HG03097 (cell line): ENCODE measurements at regions not wholly inside any gene's neighbourhood (a gene's known extent, or its start where the extent isn't known, plus 50 kb on each side); places are given as distances from the start of the nearest gene placed in this dataset.
"Not testable (repeated sequence)": the region's sequence is repeated elsewhere in the genome, so short reads cannot be mapped to it uniquely, and the experiment has no call there.

ENCODE experiments used
- ATAC-seq: cut with Tn5 transposase; IDR thresholded peaks from one replicate; pipeline ENCODE4 v1.9.1; 2021; ENCODE audit not compliant: unreplicated experiment, low FRiP score

DNA sequence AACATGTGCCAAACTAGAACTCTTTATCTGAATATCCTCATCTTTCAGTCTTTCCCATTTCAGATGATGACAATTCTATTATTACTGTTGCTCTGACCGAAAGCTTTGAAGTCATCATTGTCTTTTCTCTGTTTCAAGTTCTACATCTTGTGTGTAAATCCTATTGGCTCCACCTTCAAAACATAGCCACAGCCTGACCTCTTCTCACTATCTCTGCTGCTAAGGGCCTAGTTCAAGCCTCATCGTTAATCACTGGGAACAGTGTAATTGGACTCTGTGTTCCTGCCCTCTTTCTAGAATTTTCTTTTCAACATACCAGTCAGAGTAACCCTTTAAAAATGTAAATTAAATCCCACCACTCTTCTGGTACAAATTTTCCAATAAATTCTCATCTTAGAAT is 105.1 kb downstream of the OXSM start:
- ATAC-seq: no peak

DNA sequence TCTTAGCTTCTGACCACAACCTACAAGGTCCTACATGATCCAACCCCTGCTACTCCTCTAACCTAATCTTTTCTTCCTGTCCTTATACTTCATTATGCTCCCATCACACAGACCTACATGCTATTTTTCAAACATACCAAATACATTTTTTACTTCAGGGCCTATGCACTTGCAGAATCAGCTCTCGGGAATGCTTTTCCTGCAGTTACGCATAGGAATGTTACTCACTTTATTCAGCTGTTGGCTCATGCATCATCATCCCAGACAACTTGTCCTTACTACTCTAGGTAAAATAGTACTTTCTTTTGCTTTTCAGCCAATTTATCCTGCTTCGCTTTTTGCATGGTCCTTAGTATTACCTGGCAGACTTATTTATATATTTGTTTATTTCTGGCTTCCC is 105.6 kb downstream of the OXSM start:
- ATAC-seq: no peak

DNA sequence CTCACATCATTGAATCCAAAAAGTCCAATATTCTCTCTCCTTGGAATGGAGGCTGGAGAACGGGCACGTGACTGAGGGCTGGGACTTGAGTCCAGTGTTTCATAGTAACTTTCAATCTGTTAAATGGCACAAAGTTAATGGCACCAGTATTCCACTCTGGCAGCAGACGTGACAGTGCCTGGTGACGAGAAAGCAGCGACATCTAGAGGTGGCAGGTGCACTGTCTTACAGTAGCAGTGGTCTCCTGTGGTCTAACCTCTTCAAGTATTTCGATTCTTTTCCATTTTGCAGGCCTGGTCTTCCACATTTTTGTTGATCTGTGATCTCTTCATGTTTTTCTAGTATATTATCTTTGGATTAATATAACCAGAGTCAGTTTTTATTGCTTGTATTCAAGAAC is 107.1 kb downstream of the OXSM start:
- no peak for ATAC-seq

DNA sequence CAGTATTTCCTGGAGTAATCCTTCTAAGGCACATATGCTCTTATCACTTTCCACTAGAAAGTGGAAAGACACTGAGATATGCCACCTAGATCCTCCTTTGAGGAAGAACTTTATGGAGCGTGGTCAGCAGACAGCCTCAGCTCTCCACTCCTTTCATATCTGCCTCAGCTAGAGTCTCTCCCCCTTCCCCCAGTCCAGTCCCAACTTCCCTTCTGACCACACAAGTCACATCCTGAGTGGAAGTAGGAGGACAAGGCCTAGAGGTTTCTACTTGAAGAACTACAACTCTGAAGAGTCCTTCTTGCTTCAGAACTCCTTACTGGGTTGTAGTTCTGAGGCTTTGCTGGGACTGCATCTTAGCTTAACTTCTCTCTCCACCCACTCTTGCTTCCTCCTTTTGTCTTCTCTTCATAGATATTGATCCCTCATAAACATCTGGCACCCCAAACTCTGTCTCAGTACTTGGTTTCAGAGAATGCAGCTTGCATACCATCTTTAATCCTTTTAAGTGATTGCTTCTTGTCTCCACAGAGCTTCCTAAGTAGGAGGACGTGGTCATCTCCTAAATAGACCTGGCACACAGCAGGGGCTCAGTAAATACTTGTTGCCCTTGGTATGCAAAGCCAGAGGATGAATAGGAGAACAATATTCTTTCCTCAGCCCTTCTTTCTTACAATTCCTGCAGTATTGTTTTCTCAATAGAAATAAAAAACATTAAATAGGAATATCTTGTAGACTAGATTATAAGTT is 109.6 kb downstream of the OXSM start:
- ATAC-seq: no peak

DNA sequence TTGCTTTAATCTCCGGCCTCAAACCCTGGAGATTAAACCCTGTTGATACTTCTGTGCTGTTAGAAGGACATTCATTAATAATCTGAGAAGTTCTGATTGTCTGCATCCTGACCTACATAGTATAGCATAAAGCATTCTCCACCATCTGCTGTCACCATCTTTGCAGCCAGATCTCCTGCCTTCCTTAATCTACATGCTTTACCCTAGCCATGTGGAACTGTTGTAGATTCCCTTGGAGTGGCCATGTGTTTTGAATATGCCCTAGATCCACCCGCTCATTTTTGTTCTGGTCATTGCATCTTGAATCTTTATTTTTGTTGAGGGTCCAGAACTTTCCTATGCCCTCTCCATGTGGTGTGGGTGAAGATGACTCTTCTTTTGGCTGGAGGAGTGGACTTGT is 110.3 kb downstream of the OXSM start:
- ATAC-seq: no peak

DNA sequence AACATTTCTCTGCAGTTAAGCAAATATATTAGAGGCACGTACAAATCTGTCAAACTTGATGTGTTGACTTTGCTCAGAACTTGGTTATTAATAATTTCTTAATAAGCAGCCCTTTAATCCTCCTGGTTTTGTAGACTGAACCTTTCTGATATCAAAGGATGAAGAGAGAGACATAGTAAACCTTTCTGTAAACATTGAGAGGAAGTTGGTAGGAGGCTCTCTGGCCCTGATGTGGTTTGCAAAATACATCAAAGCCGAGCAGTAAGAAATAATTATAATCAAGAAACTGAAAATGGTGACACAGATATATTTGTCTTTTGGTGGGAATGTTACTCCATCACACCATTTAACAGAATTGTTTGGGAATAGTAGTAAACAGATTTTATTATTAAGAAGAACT is 111.9 kb downstream of the OXSM start:
- no peak for ATAC-seq

DNA sequence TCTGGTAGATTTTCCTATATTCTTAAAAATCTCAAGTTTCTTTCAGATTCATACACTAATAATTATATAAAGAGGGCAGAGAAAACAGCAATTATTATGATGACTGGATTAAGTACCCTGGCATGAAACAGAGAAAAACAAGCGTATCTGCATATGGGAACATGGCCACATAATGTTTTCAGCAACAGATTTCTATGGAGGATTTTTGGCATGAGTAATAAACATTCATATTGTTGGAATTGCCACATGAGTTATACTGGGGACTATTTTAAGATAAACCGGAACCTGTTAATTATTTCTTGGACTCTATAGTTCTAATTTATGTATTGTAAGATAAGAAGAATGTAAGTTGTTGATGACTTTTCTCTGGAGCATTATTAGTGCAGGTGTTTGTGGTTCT is 112.7 kb downstream of the OXSM start:
- ATAC-seq: no peak

DNA sequence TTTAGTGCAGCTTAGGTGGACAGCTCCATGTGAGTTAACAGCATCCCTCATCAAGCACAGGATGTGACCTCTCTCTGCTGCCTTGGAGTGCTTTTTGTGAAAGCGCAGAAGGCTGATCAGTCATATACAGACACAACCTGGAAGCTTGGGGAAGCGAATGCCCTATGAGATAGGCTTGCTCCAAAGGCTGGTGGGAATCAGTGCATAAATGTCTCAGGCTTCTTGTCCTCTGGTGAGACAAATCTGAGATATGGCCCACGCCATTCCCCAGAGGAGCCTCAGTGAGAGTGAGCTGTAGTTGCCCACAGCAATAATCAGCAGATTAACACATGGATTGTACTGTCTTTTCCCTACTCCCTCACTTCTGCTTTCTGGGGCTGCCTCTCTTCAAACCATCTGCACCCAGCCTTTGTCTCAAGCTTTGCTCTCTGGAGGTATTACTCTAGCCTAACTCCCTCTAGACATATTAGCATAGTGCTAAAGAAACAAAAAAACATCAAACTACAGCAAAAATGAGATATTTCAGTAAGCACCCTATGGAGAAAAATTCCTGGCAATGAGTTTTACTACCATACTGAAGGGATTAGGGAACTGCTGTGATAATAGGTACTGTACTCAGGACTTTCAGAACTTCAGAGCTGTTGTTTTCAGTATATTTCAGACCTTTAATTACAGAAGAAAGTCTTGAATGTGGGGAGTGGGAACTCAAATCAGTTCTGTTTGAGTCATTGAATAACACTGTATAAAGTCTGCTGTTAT is 113.7 kb downstream of the OXSM start:
- ATAC-seq: no peak

DNA sequence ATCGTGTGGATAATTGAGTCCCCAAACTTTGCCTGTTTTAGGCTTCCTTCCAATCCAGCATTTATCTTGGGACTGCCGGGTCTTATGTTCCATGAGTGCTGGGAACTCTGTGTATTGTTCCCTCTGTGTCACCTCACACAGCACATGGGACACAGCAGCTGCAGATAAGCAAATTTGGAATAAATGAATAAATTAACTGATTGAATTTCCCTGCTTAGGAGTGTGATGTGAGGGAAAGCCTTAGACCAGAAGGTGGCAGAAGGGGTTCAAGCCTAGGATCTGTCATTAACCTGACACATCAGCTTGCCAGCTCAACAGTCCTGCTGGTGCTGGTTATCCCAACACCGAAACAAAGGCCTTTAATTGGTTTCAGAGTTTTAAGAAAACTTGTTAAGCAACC is 114.3 kb downstream of the OXSM start:
- ATAC-seq: no peak

DNA sequence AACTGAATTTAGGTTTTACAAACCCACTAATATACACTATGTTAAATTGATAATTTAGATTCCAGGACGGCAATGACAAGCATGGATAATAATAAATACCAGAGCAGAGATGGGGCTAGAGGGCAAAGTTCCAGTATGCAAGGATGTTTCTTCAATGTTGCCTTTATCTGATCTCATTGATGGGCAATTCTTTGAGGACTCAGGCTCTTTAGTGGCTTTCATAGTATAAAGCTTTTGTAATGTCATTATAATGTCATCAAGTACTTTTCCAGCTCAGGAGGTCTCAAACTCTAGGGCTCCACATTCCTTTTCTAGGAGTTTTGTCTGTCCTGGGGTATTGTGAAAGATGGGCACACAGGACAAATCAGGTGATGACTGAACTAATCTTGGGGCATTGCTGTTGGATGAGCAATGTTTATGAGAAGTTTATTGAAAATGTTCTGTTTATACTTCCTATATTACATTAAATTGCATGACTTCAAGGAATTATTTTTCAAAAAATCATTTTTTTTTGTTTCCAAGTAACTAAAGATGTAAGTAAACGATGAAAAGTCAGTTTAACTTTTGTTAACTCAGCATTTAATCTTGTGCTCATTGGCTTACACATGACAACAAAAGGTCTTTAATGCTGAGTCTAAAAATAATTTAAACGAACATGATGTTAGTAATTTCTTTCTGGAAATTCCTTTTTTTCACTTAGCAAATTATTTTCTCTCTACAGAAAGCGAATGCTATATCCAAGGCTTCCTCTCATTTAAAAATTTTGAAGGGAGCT is 116.4 kb downstream of the OXSM start:
- ATAC-seq: no peak

DNA sequence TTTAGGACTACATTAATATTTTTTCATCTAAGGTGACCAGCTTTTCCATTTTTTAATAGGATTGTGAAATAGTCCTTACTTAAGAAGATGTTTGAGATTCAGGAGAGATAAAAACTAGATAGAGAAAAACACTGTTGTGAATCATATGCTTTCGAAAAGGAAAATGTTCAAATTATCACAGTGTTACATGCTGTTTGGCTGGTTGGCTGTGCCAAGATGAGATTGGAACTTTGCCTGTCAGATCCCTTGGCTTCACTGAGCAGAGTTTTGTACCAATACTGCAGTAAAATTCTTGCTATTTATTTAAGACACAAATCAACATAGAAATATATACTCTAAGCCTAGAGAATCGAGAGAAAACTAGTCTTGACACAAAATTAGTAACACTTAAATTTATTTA is 117.2 kb downstream of the OXSM start:
- ATAC-seq: no peak

DNA sequence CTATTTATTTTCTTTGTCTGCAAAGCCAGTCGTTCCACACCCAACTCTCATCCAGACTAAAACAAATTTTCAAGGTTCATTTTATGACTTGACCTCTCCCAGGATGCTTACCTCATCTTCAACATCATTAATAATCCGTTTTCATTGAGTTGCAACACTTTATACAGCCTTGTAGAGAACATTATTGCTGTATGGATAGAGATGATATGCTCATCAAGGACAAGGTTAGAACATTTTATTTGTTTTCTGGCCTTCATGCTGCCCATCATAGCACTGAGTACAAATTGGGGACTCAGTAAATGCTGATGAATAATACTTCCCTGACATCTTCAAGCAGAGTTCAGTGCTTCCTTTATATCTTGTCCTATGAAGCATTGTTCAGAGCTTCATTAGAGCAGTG is 120.2 kb downstream of the OXSM start:
- ATAC-seq: no peak

DNA sequence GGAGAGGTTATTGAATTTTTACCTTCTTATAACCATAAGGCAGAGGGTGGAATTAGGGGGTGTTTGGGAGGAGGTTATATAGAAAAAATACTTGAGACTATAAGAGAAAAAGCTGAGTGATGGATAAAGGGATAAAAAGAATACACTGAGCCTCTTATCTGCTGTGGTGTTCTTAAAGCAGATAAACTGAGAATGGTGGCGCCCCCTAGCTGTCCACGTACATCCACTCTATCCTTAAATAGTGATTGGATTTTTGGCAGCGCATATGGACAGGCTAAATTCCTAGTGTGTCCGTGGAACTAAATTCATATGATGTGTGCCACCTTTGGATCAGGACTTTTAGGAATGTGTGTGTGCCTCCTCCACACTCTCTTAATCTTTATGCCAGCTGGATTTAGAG is 121.1 kb downstream of the OXSM start:
- no peak for ATAC-seq

DNA sequence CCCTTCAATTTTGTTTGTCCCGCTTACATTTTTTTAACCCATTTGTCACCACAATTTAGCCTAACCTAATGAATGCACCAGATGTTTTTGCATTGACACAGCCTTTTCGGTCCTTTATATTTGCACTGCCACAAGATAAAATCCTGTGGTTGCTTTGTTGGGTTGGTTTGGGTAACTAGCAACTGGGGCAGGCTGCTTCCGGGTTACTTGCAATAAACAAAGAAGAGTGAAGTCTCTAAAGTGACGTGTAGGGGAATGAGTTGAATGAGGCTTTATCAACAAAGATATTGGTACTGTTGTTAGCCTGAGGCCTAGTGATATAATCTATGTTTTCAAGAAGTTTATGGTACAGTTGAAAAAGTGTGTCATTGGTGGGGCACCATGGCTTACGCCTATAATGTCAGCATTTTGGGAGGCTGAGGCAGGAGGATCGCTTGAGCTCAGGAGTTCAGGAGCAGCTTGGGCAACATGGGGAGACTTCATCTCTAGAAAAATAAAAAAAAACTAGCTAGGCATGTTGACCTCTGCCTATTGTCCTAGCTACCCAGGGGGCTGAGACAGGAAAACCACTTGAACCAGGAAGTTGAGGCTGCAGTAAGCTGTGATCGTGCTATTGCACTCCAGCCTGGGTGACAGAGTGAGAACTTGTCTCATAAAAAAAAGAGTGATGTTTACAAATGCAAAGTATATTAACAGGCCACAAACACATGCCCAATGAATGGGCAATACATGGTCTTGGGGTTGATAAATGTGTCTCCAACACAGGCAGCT is 121.8 kb downstream of the OXSM start:
- ATAC-seq: no peak

DNA sequence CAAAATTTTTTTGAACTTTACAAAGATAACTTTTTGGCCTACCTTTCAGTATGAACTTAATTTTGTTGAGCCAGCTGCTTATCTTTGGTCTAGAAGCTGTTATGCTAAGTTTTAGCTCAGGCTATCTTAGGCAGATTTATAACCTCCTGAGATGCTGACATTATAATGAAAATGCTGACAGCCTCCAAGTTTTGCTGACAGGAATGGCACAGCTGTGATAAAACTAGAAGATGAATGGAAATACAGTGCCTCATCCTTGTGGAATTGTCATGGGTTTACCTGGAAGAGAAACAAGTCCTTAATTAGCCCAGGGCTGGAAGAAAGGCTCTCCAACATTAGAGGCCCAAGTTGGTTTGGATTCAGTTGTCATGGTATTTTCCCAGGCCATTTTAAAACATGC is 123.3 kb downstream of the OXSM start:
- ATAC-seq: no peak

DNA sequence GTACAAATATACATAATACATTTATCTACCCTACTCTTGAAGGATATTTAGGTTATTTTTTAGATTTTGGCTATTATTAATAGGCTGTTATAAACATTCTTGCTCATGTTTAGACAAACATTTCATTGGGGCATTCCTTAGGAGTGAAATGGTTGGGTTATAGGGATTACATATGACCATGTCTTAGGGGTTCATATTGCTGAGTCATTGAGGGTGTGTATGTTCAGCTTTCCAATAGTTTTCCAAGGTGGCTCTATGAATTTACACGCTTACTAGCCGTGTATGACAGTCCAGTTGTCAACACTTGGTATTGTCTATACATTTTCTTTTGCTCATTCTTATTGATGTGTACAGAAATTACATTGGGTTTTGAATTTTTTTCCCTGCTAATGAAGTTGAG is 125.8 kb downstream of the OXSM start:
- no peak for ATAC-seq

DNA sequence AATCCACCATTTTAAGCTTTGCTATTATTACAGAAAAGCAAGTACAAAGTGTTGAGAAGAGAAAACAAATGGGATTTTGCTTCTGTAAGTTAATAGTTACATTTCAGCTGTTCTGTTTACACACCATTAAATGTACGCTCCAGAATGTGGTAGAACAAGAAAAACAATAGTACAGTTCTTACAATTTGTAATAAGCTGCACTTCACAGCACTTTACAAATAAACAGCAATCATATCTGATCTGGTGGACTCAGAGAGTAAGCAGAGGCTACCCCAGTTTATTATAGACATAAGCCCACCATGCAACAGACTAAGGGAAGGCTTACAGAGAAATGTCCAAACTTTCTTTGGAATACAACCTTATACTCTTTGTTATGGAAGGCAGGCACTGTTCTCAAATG is 126.4 kb downstream of the OXSM start:
- no peak for ATAC-seq

DNA sequence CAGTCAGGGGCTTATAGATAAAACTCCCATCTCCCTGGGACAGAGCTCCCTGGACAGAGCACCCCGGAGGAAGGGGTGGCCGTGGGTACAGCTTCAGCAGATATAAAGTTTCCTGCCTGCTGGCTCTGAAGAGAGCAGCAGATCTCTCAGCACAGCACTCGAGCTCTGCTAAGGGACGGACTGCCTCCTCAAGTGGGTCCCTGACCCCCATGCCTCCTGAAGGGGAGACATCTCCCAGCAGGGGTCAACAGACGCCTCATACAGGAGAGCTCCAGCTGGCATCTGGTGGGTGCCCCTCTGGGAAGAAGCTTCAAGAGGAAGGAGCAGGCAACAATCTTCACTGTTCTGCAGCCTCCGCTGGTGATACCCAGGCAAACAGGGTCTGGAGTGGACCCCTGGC is 142.1 kb downstream of the OXSM start:
- ATAC-seq: not testable (repeated sequence)

DNA sequence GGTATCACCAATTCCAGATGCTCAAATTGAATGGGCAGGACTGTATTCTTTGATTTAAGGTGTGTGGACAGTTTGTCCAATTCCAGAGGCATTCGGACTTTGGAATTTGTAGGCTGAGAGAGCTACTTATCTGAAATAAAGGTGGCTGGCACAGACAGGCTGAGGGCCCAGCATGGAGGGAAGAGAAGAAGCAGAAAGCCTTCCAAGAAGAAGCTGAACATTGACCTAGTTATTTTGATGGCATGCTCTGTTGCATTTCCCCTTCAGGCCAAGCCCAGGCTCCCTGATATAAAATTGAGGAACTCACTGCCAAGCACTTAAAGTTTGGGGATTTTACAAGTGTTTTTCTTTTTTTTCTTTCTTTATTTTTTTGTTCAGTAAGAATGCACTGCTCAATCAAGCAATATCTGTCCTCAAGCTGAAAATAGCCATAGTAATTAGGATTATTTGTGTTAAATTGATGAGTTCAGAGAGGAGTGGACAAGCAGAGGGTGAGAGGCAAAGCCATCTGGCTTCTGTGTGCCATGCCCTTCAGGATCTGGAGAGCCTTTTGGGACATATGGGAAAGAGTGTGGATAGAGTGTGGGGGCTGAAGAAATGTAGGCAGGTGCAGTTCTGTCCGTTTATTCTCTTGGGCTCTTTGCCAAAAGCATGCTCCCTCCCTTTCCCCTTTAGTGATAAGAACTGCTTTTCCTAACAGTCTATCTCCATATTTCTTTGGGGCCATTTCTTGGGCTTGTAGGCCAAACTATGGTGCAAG is 148.9 kb downstream of the OXSM start:
- no peak for ATAC-seq

DNA sequence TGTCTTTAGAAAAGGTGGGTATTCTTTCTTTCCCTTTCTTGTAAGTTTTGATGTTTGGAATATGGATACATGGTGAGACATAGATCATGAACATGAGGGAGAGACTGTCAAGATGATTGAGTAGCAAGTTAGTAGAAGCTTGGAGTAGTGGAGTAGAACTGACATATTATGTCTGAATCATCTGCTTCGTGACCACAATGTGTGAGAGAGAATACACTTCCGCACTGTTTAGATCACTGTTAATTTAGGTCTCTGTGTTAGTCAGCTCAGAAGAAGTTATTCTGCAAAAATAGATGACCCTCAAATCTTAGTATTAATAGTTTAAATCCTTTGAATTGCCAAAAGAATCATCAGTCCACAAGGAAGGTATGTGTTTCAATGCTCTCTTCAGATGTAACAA is 151.0 kb downstream of the OXSM start:
- ATAC-seq: no peak
